CD4-positive, alpha-beta T cell treated with Interleukin-12 subunit alpha and Interleukin-12 subunit beta, for 1 hour (primary cell): ENCODE measurements at regions not wholly inside any gene's neighbourhood (a gene's known extent, or its start where the extent isn't known, plus 50 kb on each side); places are given as distances from the start of the nearest gene placed in this dataset.
A peak's percentile ranks its signal among the peaks of the same experiment; 100 is the strongest.

Experiments
- DNase-seq: peaks from one replicate; pipeline ENCODE4 v3.0.0-alpha.2; 2020

DNA sequence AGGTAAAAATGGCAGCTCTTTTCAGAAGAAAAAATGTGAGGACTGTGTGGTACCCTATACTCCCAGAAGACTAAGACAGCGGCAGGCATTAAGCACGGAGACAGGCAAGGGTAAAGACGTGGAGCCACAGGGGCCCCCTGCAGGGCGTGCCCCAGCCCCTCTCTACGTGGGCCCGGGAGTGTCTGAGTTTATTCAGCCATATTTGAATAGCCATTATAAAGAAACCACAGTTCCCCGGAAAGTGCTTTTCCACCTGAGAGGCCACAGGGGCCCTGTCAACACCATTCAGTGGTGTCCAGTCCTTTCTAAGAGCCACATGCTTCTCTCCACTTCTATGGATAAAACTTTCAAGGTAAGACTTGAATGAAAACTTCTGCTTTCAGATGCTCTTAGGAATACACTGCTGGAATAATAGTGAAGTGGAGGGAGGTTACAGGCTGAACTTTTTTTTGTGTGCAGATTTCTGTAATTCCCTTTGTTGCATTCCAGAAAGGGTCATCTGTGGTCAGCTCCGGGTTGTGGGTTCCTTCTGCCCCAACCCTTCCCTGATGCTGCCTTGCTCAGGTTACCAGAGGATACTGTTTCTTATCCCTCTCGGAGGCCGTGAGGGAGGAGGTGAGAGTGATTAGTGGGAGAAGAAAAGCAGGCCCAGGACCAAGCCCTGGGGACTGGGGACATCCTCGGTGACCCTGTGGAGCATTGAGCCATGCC is 58.4 kb downstream of the SLC25A47 start:
- no peak for DNase-seq

DNA sequence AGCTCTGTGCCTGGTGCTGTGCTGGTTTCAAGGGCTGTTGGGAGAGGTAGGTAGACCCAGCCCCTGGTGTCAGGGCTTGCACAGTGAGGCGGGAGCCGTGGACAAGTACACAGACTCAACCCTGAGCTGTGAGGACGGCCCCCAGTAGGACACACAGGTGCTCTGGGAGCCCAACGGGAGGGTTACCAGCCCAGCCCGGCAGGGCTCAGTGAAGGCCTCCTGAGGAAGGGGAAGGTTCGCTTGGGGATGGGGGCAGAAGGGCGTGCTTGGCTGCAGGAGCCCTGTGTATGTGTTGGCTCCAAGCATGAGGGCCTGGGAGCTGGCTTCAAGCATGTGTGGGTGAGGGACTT is 58.9 kb downstream of the SLC25A47 start:
- no peak for DNase-seq

DNA sequence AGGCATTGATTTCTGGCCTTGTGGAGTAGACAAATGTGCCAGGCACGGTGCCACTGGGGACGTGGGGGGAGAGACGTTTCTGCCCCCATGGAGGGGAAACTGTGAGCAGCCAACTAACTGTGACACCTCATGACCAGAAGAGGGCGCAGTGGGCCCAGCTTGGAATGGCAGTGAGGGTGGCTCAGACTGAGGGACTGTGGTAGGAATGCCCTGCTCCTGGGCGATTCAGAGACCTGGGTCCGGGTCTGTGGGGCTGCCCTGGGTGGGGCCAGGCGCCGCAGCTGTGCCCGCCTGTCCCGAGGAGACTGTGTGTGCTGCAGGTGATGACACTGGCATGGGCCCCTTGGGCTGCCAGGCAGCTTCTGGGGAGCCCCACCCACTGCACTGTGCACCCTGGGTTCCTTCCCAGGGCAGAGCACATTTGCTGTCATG is 60.6 kb downstream of the SLC25A47 start:
- DNase-seq, result peak; percentile 74

DNA sequence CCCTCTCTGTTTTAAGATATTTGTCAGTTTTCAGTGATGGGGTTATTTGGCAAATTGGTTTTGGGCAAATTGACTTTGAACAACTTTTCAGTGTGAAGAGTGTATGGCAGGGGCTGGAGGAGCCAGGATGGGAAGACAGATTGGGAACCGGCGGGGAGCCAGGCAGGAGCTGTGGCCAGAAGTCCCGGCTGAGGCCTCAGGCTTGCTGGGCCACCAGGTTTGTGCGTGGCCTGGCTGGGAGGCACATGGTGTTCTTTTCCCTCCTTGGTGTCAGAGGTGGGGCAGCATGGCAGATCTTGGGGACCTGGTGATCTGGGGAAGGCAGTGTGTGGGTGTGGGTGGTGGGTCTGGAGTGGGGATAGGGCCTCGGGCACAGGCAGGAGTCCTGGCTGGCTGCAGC is 61.1 kb downstream of the SLC25A47 start:
- no peak for DNase-seq

DNA sequence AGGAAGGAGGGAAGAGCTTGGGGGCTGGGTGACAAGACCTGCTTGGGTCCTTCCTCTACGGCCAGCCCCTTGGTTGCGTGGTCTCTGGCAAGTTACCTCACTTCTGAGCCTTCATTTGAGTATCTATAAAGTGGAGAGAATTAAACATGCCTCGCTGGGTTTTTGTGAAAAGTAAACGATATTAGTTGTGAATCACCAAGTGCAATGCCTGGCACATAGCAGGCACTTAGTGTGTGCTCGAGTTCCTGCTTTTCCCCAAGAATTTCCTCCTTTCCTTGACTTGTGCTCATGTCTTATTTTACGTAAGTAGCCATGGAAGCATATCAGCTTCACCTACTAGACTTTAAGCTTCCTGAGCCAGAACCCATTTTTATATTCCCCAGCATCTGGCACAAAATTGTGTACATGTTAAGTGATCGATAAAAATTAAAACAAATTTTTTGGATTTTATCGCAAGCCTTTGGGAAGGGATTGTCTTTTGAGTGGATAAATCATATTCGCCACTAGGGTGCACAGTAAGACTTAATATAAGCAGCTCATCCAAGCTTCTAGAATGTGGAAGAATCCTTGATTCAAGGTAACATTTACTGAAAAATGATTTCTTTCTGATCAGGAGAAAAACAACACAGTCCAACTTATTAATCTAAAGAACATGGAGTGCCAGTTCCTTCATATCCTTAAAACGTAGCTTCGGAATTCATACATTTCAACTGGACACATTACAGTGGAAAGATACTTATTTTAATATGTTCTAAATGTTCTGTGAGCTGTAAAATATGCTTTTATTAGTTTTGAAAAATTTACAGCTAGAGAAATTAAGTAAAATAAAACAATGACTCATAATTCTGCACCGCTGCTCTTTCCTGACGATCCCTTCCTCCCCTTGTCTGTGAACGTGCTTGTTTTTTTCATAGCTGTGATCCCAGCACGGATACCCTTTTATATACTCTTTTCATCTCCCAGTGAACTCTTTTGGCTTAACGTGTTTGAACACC is 62.0 kb downstream of the SLC25A47 start:
- DNase-seq, result no peak

DNA sequence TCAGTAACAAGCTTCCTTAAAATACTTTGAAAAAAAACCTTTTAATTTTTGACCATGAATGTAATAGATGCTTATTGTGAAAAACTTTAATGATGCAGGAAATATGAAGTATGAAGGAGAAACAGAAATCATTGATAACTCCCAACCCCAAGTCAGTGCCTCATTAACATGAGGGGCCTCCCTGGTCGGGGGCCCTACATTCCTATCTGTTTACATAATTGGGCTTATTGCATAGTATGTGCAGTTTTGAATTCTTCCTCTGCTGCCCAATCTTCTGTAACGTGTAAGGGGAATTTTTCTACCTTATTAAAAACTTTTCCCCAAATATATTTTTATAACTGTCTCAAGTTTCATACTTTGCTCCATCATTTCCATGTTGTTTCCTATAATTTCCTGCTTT is 63.0 kb downstream of the SLC25A47 start:
- DNase-seq, result no peak

DNA sequence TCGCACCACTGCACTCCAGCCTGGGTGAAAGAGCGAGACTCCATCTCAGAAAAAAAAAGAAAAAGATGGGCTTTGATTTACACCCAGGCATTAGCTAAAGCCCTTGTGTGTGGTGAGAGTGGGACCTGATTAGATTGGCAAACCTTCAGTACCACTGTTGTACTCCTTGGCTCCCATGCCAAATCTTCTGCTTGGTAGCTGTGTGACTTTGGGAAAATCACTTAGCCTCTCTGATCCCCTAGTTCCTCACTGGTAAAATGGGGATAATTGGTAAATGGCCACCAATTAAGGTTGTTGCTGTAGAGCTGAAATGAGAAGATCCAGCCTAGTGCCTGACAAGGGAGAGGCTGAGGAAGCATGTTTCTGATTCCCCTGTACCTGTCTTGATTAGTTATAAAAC is 63.7 kb downstream of the SLC25A47 start:
- no peak for DNase-seq

DNA sequence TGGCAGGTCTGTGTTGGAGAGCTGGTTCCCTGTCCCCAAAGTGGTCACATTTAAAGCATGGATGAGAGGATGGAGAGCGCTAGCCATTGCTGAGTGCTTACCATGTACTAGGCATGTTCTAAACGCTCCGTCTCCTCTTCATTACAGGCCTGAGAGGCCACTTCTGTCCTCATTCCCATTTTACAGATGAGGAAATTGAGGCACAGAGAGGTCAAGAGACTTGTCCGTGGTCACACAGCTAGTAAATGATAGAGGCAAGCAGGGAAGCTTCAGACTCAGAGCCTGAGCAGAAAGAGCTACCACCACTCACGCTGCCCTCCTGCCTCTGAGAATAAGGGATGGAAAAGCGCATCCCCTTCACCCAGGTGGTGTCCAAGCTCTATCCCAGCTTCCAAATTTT is 64.3 kb downstream of the SLC25A47 start:
- no peak for DNase-seq

DNA sequence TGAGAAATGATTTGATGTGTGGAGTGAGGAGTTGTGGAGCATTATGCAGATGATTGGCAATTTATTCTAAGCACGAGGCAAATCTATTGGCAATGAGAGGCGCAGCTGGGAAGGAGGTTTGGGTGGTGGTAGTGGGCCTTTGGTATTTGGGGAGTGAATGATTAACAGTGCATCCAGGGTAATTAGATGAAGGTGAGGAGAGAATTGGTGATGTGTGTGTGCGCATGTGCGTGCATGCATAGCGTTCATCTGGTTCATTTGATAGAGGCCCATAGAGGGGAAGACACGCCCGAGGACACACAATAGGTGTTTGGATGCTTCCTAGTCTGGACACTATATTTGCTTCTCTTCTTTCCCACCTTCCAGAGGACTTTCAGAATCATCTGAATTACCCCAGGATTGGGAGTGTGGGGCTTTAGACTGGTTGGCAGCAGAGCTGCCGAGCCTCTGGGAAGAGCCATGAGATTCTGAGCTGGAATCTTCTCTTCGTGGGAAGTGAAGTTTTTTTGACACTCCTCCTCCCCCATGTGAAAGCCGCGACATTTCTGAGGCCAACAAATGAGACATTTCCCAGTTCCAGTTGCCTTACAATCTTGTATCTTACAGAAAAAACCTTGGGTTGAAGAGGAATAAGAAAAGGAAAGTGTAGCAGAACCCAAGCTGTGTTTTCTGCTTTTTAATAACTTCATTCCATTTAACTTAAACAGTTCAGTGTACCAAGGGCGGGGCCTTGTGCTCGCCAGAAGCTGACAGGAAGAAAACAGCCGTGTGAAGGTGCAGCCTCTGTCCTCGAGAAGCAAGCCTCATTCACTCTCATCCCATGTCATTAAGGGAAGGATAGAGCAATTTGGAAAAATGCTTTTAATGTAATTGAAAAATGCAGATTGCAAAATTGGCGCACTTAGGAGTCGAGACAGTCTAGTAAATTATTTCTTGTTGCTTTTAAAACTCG is 65.2 kb downstream of the SLC25A47 start:
- no peak for DNase-seq

DNA sequence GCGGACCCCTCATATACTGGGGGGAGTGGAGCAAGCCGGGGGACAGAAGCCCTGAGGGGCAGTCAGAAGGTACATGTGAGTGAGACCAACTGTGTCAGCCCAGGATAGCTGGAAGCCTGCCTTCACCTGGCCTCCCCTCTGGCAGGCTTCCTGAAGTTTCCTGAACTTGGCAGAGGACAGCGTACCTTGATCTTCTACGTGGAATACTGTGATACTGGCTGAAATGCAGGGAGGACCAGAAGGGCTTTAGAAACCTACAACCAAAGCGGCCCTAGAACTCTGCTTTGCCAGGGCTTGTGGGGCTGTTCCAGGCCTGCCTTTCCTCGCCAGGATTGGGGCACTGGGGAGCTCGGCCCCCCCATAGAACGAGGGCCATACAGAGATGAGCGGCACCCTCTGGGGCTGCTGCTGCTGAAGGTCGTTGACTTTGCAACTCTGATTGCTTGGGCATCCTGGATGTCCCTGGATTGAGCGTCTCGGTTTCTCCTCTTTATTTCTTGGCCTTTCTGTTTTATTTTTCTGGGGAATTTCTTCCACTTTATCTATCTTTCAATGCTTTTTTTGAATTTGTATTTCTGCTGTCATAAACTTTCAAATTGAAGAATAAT is 66.5 kb downstream of the SLC25A47 start:
- DNase-seq, result no peak

DNA sequence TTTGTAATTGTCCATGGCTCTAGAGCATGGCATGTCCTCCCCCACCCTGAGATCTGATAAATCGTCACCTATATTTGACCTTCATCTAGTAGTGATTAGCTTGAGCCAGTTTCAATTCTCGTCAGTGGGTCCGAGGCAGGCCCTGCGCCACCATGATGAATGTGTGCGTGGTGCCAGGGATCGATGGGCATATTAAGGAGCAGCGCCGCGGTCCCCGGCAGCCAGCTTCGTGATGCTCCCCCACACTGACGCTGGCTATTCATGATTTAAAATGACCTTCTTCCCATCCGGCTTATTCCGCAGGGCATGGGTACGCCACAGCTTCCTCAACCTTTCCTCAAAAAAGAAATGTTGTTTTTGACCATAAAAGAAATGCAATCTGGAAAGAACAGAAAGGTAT is 68.0 kb downstream of the SLC25A47 start:
- no peak for DNase-seq

DNA sequence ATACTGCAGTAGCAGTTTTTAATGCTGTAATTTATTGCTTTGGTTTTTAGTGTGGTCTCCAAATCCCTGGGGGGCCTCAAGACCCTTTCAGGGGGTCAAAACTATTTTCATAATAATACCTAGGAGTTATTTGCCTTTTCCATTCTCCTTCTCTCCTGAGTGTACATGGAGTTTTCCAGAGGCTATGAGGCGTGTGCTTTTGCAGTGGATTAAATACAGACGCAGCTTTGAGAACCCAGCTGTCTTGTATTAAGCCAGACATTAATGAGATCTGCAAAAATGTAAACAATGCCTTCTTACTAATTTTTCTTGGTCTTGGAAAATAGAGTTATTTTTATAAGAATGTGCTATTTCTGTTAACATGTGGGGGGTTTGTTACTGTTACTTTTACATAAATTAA is 68.6 kb downstream of the SLC25A47 start:
- DNase-seq, result no peak

DNA sequence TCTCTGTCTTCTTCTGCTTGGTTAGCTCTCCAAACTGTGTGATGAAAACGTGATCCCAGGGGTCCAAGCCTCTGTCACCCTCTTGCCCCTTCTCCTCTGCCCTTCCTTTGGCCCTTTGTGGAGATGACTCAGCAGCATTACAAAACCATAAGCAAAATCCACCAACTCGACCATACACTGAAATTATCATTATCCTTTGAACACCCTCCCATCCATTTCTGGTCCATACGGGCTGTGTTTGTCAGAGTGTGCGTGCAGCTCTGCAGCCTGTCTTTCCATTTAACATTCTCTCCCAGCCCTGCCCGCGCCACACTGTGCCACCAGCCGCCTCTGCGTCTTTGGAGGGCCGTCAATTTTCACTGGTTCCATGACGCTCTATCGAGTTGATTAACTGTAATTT is 69.2 kb downstream of the SLC25A47 start:
- DNase-seq, result no peak

DNA sequence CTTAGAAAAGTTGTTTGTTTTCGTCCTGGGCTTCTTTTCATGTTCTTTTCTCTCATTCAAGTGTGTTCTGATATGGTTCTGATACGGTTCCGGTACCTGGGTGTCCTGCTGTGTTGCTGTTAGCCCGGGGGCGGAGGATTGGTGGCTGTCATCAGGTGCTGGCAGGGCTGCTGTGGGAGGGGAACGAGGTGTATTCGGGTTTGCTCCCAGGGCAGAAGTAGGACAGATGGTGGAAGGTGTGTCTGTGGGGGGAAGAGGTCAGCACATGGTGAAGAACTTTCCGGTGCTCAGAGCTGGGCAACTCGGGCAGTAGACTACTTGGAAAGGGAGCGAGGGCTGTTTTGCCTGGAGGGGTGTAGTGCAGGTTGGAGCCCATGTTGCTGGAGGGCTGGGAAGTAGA is 70.2 kb downstream of the SLC25A47 start:
- DNase-seq, result no peak

DNA sequence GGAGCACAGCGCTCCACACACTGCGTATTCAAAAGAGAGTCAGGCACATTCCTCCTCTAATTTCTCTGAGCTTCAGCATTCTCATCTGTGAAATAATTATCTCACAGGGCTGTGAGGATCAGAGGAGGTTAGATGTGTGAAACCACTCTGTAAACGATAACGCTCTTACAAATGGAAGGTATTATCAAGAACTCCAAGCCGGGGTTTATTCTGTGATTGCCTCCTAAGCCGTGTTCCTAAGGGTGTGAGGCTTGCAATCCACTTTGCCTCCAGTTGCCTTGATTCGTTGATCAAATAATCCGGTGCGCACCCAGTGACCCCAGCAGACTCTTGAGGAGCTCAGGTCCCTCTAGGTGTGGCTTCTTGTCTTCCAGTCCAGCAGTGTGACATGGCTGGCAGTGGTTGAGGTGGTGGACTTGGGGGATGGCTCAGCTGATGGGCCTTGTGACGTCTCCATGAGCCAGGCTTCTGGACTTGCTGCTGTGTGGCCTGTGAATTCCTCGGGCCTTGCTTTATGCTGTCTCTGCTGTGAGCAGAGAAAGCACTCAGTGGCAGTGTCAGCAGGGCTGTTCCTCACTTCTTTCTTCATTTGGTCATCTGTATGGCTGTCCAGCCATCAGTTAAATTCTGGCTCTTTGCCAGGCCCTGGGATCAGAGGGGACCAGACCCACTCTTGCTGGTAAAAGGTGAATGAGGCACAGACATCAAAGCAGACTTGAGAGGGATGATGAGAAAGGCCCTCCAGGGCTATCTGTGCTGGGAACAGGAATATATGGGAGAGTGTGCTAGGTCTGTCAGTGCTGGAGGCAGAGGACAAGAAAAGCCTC is 71.0 kb downstream of the SLC25A47 start:
- DNase-seq, result no peak

DNA sequence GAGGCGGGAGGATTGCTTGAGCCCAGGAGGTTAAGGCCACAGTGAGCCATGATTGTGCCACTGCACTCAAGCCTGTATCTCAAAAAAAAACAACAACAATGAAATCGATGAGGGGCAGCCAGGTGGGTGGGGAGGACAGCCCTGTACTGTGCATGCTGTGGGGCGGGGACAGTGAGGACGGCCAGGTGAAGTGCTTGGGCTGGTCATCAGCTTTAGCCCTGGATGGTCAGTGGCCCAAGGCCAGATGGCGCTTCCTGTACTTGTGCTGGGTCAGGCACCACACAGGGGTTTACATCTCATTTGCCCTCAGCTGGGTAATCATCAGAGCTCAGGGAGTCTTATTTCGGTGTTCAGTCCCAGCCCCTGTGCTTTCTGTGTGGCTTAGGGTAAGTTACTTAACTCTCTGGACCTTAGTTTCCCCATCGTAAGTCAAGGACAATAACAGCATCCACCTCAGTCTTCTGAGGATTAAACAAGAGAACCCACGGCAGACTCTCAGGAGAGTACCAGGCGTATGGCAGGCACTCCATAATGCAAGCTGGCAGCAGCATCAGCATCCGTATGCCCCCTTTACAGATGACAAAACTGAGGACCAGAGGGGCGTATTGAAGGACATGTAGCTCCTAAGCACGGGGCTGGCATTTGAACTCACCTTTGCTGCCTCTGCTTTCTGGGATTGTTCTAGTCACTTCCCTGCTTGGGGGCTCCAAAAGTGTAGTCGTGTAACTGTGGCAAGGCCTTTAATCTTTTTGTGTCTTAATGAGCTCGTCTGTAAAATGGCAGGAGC is 71.9 kb downstream of the SLC25A47 start:
- no peak for DNase-seq

DNA sequence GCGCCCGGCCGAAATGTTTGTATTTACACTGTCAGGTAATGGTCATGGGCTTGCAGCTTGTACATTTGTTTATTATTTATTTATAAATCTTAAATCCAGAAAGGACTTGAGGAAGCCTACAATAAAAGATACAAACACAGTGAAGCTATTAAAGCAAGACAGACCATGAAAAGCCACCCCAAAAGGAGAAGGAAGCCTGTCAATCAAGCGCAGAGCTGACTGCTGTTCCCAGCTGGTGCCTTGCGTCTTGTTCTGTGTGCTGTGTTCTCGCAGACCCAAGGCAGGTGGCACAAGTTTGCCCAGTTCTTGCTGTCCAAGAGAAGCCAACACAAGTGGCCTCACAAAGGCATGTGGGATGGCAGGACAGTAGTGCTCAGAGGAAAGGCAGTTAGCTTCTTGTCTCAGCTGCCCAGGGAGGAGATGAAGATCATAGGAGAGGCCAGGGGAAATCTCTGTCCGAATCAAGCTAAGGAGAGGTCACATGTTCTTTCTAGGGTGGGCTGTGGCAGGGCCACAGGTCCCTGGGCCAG is 73.2 kb downstream of the SLC25A47 start:
- no peak for DNase-seq

DNA sequence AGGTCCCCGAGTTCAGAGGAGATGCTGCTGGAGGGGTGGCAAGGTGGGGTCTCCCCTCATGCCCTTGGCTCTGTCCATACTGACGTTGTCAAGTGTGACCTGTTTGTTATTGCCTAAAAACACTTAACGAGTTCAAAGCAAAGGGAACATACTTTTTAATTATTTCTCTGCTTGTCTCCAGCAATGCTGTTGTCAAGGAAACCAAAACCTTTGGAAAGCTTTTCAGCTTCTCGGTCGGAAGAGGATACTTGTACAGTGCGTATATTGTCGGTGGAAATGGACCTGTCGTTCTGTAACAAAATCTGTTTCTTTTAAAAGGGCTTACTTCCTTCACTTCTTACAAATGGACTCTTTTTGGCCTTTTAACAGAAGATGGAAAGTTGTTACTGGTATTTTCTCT is 73.9 kb downstream of the SLC25A47 start:
- DNase-seq, result no peak

DNA sequence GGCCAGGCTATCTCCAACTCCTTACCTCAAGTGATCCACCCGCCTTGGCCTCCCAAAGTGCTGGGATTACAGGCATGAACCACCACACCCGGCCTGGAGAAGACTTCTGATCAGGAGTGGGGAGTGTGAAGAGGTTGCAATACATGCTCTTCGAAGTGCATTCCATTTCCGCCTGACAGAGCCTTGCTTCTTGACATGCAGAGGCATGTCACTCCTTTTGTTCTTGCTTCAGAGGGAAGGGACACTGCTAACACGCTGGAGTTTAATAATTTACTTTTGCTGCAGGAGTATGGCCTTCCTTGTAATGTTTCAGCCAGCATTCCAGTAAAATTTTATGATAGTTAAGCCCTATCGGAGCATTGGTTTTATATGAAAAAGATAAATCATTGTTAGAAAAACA is 74.9 kb downstream of the SLC25A47 start:
- DNase-seq, result no peak

DNA sequence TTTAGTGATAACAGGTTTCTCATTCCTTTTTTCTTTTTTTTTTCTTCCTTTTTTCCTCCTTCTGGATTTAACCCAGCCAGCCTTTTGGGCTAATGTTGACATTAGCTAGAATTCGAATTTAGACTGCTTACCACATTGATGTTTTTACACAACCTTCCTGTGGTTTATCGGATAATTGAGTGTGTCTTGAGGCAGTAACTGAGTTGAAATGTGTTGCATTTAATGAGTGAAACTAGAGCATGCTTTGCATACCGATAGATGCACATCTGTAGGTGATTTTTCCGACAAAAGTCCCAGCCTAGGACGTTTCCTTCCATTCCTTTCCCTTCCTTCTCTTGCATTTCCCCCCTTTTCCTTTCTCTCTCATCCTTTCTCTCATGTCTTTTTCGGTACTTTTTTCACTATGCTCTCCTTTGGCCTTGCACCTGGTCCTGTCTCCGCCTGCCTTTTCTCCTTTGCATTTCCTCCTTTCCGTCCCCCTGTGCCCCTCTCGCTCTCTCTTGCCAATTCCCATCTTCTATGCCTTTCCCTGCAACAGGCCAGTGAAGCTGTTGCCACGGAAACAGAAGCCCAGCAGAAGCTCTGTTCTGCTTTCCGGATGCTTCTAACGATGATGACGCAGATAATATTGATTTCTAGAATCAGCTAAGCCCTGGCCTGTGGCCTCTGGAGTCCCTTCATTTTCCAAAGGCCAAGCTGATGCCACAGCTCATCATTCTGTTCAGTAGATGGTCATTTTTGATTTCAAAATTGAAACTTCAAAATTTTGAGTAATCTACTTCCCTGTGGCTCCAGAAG is 76.1 kb downstream of the SLC25A47 start:
- DNase-seq, result no peak
